HuH-7.5 (cell line): ENCODE measurements at regions not wholly inside any gene's neighbourhood (a gene's known extent, or its start where the extent isn't known, plus 50 kb on each side); places are given as distances from the start of the nearest gene placed in this dataset.
"Not testable (repeated sequence)": the region's sequence is repeated elsewhere in the genome, so short reads cannot be mapped to it uniquely, and the experiment has no call there.

ENCODE experiments used
- DNase-seq: peaks from one replicate; pipeline ENCODE4 v3.0.0; 2011; ENCODE audit warnings: low spot score

- DNase-seq = no peak
Observed at GRCh38 chr5:41995193-41995592, 70.1 kb downstream of the FBXO4 start.

- no peak for DNase-seq
Observed at GRCh38 chr5:42001673-42002072, 76.6 kb downstream of the FBXO4 start.

GRCh38 chr5:42003852-42004251, 78.8 kb downstream of the FBXO4 start:
- not testable (repeated sequence) for DNase-seq

- peak; percentile 12 for DNase-seq
Observed at GRCh38 chr5:42005561-42006153, 80.6 kb downstream of the FBXO4 start.

GRCh38 chr5:42013561-42013960, 88.5 kb downstream of the FBXO4 start:
- DNase-seq = no peak

GRCh38 chr5:42015254-42015653, 90.2 kb downstream of the FBXO4 start:
- DNase-seq = no peak

- no peak for DNase-seq
Observed at GRCh38 chr5:42015681-42016080, 90.6 kb downstream of the FBXO4 start.

- no peak for DNase-seq
Observed at GRCh38 chr5:42020788-42021530, 95.9 kb downstream of the FBXO4 start.

- no peak for DNase-seq
Observed at GRCh38 chr5:42021923-42022322, 96.8 kb downstream of the FBXO4 start.

GRCh38 chr5:42022383-42022972, 97.4 kb downstream of the FBXO4 start:
- no peak for DNase-seq

GRCh38 chr5:42026446-42026845, 101.4 kb downstream of the FBXO4 start:
- no peak for DNase-seq

- DNase-seq = no peak
Observed at GRCh38 chr5:42032137-42032536, 107.1 kb downstream of the FBXO4 start.

- no peak for DNase-seq
Observed at GRCh38 chr5:42035526-42035925, 110.4 kb downstream of the FBXO4 start.

GRCh38 chr5:42036379-42036778, 111.3 kb downstream of the FBXO4 start:
- DNase-seq = no peak

- no peak for DNase-seq
Observed at GRCh38 chr5:42037379-42037932, 112.4 kb downstream of the FBXO4 start.

- no peak for DNase-seq
Observed at GRCh38 chr5:42043400-42043799, 118.3 kb downstream of the FBXO4 start.

GRCh38 chr5:42057254-42057690, 132.2 kb downstream of the FBXO4 start:
- peak; percentile 44 for DNase-seq

GRCh38 chr5:42059291-42059690, 134.2 kb downstream of the FBXO4 start:
- no peak for DNase-seq

GRCh38 chr5:42059778-42060464, 134.8 kb downstream of the FBXO4 start:
- DNase-seq = no peak

- no peak for DNase-seq
Observed at GRCh38 chr5:42061121-42061520, 136.0 kb downstream of the FBXO4 start.

- DNase-seq = no peak
Observed at GRCh38 chr5:42064821-42065220, 139.7 kb downstream of the FBXO4 start.

- no peak for DNase-seq
Observed at GRCh38 chr5:42066131-42066530, 141.1 kb downstream of the FBXO4 start.

GRCh38 chr5:42074353-42074752, 149.3 kb downstream of the FBXO4 start:
- peak; percentile 11 for DNase-seq
